BLaER1 (cell line): ENCODE measurements at regions not wholly inside any gene's neighbourhood (a gene's known extent, or its start where the extent isn't known, plus 50 kb on each side); places are given as distances from the start of the nearest gene placed in this dataset.

Experiments
- H3K27ac ChIP-seq: shearing (Covaris generic); formaldehyde crosslinking; 2 replicates; pipeline ENCODE4 v1.8.1; 2022
- H3K27me3 ChIP-seq: shearing (Covaris generic); formaldehyde crosslinking; 2 replicates; pipeline ENCODE4 v1.8.1; 2022
- H3K36me3 ChIP-seq: shearing (Covaris generic); formaldehyde crosslinking; 2 replicates; pipeline ENCODE4 v1.8.1; 2022
- H3K4me1 ChIP-seq: shearing (Covaris generic); formaldehyde crosslinking; 2 replicates; pipeline ENCODE4 v1.8.1; 2022
- H3K4me2 ChIP-seq: shearing (Covaris generic); formaldehyde crosslinking; 2 replicates; pipeline ENCODE4 v1.8.1; 2022
- H3K4me3 ChIP-seq: shearing (Covaris generic); formaldehyde crosslinking; 2 replicates; pipeline ENCODE4 v1.8.1; 2022
- H3K9ac ChIP-seq: shearing (Covaris generic); formaldehyde crosslinking; 2 replicates; pipeline ENCODE4 v1.8.1; 2022
- H3K9me3 ChIP-seq: shearing (Covaris generic); formaldehyde crosslinking; 2 replicates; pipeline ENCODE4 v1.8.1; 2022
- H4K20me1 ChIP-seq: shearing (Covaris generic); formaldehyde crosslinking; 2 replicates; pipeline ENCODE4 v1.8.1; 2022
- Cebpa-rat ChIP-seq: shearing (Covaris generic); IDR thresholded peaks from 2 replicates; pipeline ENCODE4 v1.8.1; 2022

GRCh38 chr14:85316701-85317410 is 213.1 kb upstream of the FLRT2 start:
- no peaks in the 10 kb centered on the region for H4K20me1 ChIP-seq
- no peak overlapping the region for H3K4me3 ChIP-seq
- H3K27ac ChIP-seq = no peak overlapping the region
- no peak overlapping the region for H3K4me2 ChIP-seq
- no peaks in the 10 kb centered on the region for H3K36me3 ChIP-seq
- no peak for TF ChIP-seq Cebpa-rat
- H3K4me1 ChIP-seq = peaks cover 6% of the 10 kb centered on the region; the same call in 1 of the 2 replicates
- no peak overlapping the region for H3K9ac ChIP-seq
- H3K9me3 ChIP-seq = no peaks in the 10 kb centered on the region
- no peaks in the 10 kb centered on the region for H3K27me3 ChIP-seq

- no peaks in the 10 kb centered on the region for H3K9me3 ChIP-seq
- no peak overlapping the region for H3K4me2 ChIP-seq
- no peaks in the 10 kb centered on the region for H3K36me3 ChIP-seq
- H3K27me3 ChIP-seq = no peaks in the 10 kb centered on the region
- H3K4me1 ChIP-seq = peaks cover 6% of the 10 kb centered on the region; the same call in 1 of the 2 replicates
- no peaks in the 10 kb centered on the region for H4K20me1 ChIP-seq
- no peak overlapping the region for H3K27ac ChIP-seq
- no peak for TF ChIP-seq Cebpa-rat
- H3K9ac ChIP-seq = no peak overlapping the region
- H3K4me3 ChIP-seq = no peak overlapping the region
Measured at GRCh38 chr14:85317491-85318021, 212.4 kb upstream of the FLRT2 start.

- Histone ChIP-seq H3K27ac (no peak overlapping the region), H4K20me1 (no peaks in the 10 kb centered on the region), H3K4me3 (no peak overlapping the region), H3K4me1 (peaks cover 6% of the 10 kb centered on the region; the same call in 1 of the 2 replicates), H3K9ac (no peak overlapping the region), H3K27me3 (no peaks in the 10 kb centered on the region), H3K9me3 (no peaks in the 10 kb centered on the region), H3K4me2 (no peak overlapping the region), H3K36me3 (no peaks in the 10 kb centered on the region)
- TF ChIP-seq Cebpa-rat = no peak
Measured at GRCh38 chr14:85319101-85319500, 210.8 kb upstream of the FLRT2 start.

- Histone ChIP-seq H4K20me1 (no peaks in the 10 kb centered on the region), H3K27ac (no peak overlapping the region), H3K36me3 (no peaks in the 10 kb centered on the region), H3K4me1 (peaks cover 6% of the 10 kb centered on the region; the same call in 1 of the 2 replicates), H3K9ac (no peak overlapping the region), H3K9me3 (no peaks in the 10 kb centered on the region), H3K4me3 (no peak overlapping the region), H3K27me3 (no peaks in the 10 kb centered on the region), H3K4me2 (0 out of 2 replicates have a peak overlapping the region, but pooled peaks have one; percentile 18)
- TF ChIP-seq Cebpa-rat = no peak
Measured at GRCh38 chr14:85319998-85320630, 209.8 kb upstream of the FLRT2 start.

GRCh38 chr14:85325134-85326017 is 204.6 kb upstream of the FLRT2 start:
- Histone ChIP-seq H3K27ac (no peak overlapping the region), H3K36me3 (no peaks in the 10 kb centered on the region), H3K9ac (no peak overlapping the region), H3K4me3 (no peak overlapping the region), H3K9me3 (no peaks in the 10 kb centered on the region), H3K4me1 (no peaks in the 10 kb centered on the region), H3K4me2 (no peak overlapping the region), H4K20me1 (no peaks in the 10 kb centered on the region), H3K27me3 (no peaks in the 10 kb centered on the region)
- no peak for TF ChIP-seq Cebpa-rat

- Histone ChIP-seq H3K27ac (no peak overlapping the region), H3K27me3 (no peaks in the 10 kb centered on the region), H3K4me2 (no peak overlapping the region), H4K20me1 (no peaks in the 10 kb centered on the region), H3K4me1 (no peaks in the 10 kb centered on the region), H3K9me3 (no peaks in the 10 kb centered on the region), H3K36me3 (no peaks in the 10 kb centered on the region), H3K9ac (no peak overlapping the region), H3K4me3 (no peak overlapping the region)
- no peak for TF ChIP-seq Cebpa-rat
Measured at GRCh38 chr14:85332401-85332800, 197.5 kb upstream of the FLRT2 start.

- Histone ChIP-seq H4K20me1 (no peaks in the 10 kb centered on the region), H3K27me3 (no peaks in the 10 kb centered on the region), H3K4me3 (no peak overlapping the region), H3K36me3 (no peaks in the 10 kb centered on the region), H3K9ac (no peak overlapping the region), H3K4me1 (no peaks in the 10 kb centered on the region), H3K4me2 (no peak overlapping the region), H3K27ac (no peak overlapping the region), H3K9me3 (no peaks in the 10 kb centered on the region)
- TF ChIP-seq Cebpa-rat = no peak
Measured at GRCh38 chr14:85333313-85333712, 196.6 kb upstream of the FLRT2 start.

- no peak overlapping the region for H3K9ac ChIP-seq
- no peak overlapping the region for H3K27ac ChIP-seq
- H3K4me1 ChIP-seq = no peaks in the 10 kb centered on the region
- no peaks in the 10 kb centered on the region for H3K36me3 ChIP-seq
- TF ChIP-seq Cebpa-rat = no peak
- H3K4me3 ChIP-seq = no peak overlapping the region
- H3K9me3 ChIP-seq = no peaks in the 10 kb centered on the region
- H4K20me1 ChIP-seq = no peaks in the 10 kb centered on the region
- no peaks in the 10 kb centered on the region for H3K27me3 ChIP-seq
- H3K4me2 ChIP-seq = no peak overlapping the region
Measured at GRCh38 chr14:85333841-85334240, 196.1 kb upstream of the FLRT2 start.

GRCh38 chr14:85334316-85334715 is 195.6 kb upstream of the FLRT2 start:
- no peaks in the 10 kb centered on the region for H3K27me3 ChIP-seq
- H3K9ac ChIP-seq = no peak overlapping the region
- H3K4me3 ChIP-seq = no peak overlapping the region
- no peaks in the 10 kb centered on the region for H3K36me3 ChIP-seq
- no peaks in the 10 kb centered on the region for H3K4me1 ChIP-seq
- TF ChIP-seq Cebpa-rat = no peak
- H3K9me3 ChIP-seq = no peaks in the 10 kb centered on the region
- H3K4me2 ChIP-seq = no peak overlapping the region
- no peaks in the 10 kb centered on the region for H4K20me1 ChIP-seq
- H3K27ac ChIP-seq = no peak overlapping the region
